Gastroesophageal sphincter (tissue), 3 donors: ENCODE measurements at regions not wholly inside any gene's neighbourhood (a gene's known extent, or its start where the extent isn't known, plus 50 kb on each side); places are given as distances from the start of the nearest gene placed in this dataset.

ENCODE experiments used
- CTCF ChIP-seq, 4 experiments: fragments of 200-600 bp in 2 of 4; fragments of 450-650 bp in 2 of 4; sonication (generic) in 1 of 4; IDR thresholded peaks; one replicate each; pipeline ENCODE4 v1.5.1; 2017 to 2019; ENCODE audit warnings: antibody characterized with exemption in 4 of 4, mild to moderate bottlenecking in 2 of 4, moderate library complexity in 2 of 4
- POLR2AphosphoS5 ChIP-seq: sonication (generic); formaldehyde crosslinking; IDR thresholded peaks from one replicate; pipeline ENCODE4 v1.6.1; 2017; ENCODE audit warnings: antibody characterized with exemption

- TF ChIP-seq CTCF (IDR thresholded peaks at IDR 0.05), result no peak
- no peak for TF ChIP-seq POLR2AphosphoS5
These were observed 149.1 kb downstream of the TENT4A start for GRCh38 chr5:6862306-6862705.
